IPS DF 6.9 (cell line): ENCODE measurements at regions not wholly inside any gene's neighbourhood (a gene's known extent, or its start where the extent isn't known, plus 50 kb on each side); places are given as distances from the start of the nearest gene placed in this dataset.

Experiments
- DNase-seq: peaks from one replicate; pipeline ENCODE4 v3.0.0-alpha.2; 2013; ENCODE audit warnings: low read depth, low spot score
- H3K27ac ChIP-seq: one replicate; pipeline ENCODE4 v1.5.1; 2013; ENCODE audit warnings: low read length, control low read depth
- H3K27me3 ChIP-seq: 2 replicates; pipeline ENCODE4 v1.6.1; 2013; ENCODE audit warnings: mild to moderate bottlenecking, low read length; ENCODE audit not compliant: control insufficient read depth, insufficient read depth
- H3K36me3 ChIP-seq: 2 replicates; pipeline ENCODE4 v1.6.1; 2013; ENCODE audit warnings: low read length; ENCODE audit not compliant: control insufficient read depth, insufficient read depth
- H3K4me1 ChIP-seq: 2 replicates; pipeline ENCODE4 v1.6.1; 2013; ENCODE audit warnings: low read length; ENCODE audit not compliant: control insufficient read depth, insufficient read depth
- H3K4me3 ChIP-seq: 2 replicates; pipeline ENCODE4 v1.5.1; 2013; ENCODE audit warnings: mild to moderate bottlenecking, low read length
- H3K9me3 ChIP-seq: 2 replicates; pipeline ENCODE4 v1.6.1; 2013; ENCODE audit warnings: low read length, inconsistent platforms; ENCODE audit not compliant: control insufficient read depth, insufficient read depth
- WGBS: extraction: QIAGEN DNeasy Blood & Tissue Kit; methylation state at CpG from one replicate; pipeline ENCODE4 v1.1.7; 2013; ENCODE audit warnings: mixed read lengths, missing lambda C conversion rate; ENCODE audit not compliant: insufficient read length, insufficient coverage; 5-methylcytosine and 5-hydroxymethylcytosine counted together

DNA sequence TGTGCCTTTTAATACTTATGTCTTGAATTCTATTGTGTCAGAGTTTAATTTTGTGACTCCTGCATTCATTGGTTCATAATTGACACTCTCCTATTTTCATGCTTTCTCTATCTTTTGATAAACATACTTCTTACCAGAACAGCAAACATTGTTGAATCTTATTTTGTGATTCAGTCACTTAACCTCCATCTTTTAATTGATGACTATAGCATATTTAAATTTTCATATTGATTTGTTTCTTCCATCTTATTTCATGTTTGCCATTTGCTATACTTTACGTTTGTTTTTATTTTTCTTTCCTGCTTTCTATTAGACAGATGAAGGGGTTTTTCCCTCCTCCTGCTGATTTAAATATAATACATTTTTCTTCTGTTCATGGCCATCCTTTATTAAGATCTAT, 115.5 kb upstream of the FAM9A start:
- Histone ChIP-seq H3K4me1 (no peaks in the 10 kb centered on the region), H3K27ac (no peak overlapping the region), H3K9me3 (no peaks in the 10 kb centered on the region), H3K36me3 (no peaks in the 10 kb centered on the region), H3K27me3 (no peaks in the 10 kb centered on the region), H3K4me3 (no peak overlapping the region)
- DNase-seq = no peak
- WGBS = no CpG with 5 or more reads among the region's 1 CpG

GRCh38 chrX:8914681-8915080, 113.5 kb upstream of the FAM9A start:
- H3K27ac ChIP-seq = no peak overlapping the region

GRCh38 chrX:8913655-8914409, 112.6 kb upstream of the FAM9A start:
- no peak overlapping the region for H3K4me3 ChIP-seq
- H3K36me3 ChIP-seq = no peaks in the 10 kb centered on the region
- no peak overlapping the region for H3K27ac ChIP-seq
- no peaks in the 10 kb centered on the region for H3K4me1 ChIP-seq
- no CpG with 5 or more reads among the region's 6 CpGs for WGBS
- H3K27me3 ChIP-seq = no peaks in the 10 kb centered on the region
- DNase-seq = no peak
- H3K9me3 ChIP-seq = no peaks in the 10 kb centered on the region

More at GRCh38 chrX:8914681-8915080, 113.5 kb upstream of the FAM9A start:
- WGBS = no CpG with 5 or more reads among the region's 4 CpGs
- Histone ChIP-seq H3K27me3 (no peaks in the 10 kb centered on the region), H3K4me1 (no peaks in the 10 kb centered on the region), H3K4me3 (no peak overlapping the region), H3K9me3 (no peaks in the 10 kb centered on the region), H3K36me3 (no peaks in the 10 kb centered on the region)
- DNase-seq = no peak

DNA sequence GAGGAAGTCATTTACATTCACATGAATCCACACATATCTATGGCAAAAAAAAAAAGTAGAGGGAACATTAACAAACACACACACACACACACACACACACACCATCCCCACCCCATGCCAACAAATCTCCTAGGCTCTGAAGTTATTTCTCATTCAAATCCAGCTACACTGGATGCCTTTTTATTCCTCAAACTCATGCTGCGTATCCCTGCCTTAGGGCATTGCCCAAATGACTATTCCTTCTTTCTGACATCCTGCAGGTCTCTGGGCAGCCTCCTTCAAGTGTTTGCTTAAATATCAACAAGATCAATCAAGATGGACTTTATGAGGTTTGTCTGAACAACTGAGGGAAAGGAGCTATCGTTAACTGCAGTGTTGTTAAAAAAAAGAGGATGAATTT, 106.5 kb upstream of the FAM9A start:
- WGBS = no CpG with 5 or more reads among the region's 2 CpGs
- Histone ChIP-seq H3K27me3 (no peaks in the 10 kb centered on the region), H3K4me1 (no peaks in the 10 kb centered on the region), H3K36me3 (no peaks in the 10 kb centered on the region), H3K9me3 (no peaks in the 10 kb centered on the region), H3K4me3 (no peak overlapping the region), H3K27ac (no peak overlapping the region)
- no peak for DNase-seq

GRCh38 chrX:8906299-8906938, 105.2 kb upstream of the FAM9A start:
- Histone ChIP-seq H3K36me3 (no peaks in the 10 kb centered on the region), H3K9me3 (no peaks in the 10 kb centered on the region), H3K27me3 (no peaks in the 10 kb centered on the region), H3K27ac (no peak overlapping the region), H3K4me1 (no peaks in the 10 kb centered on the region), H3K4me3 (no peak overlapping the region)
- DNase-seq = no peak
- no CpG with 5 or more reads among the region's 9 CpGs for WGBS

GRCh38 chrX:8897259-8897658, 96.1 kb upstream of the FAM9A start:
- no CpG with 5 or more reads among the region's 4 CpGs for WGBS
- Histone ChIP-seq H3K4me1 (no peaks in the 10 kb centered on the region), H3K9me3 (no peaks in the 10 kb centered on the region), H3K27ac (no peak overlapping the region), H3K4me3 (no peak overlapping the region), H3K27me3 (no peaks in the 10 kb centered on the region), H3K36me3 (no peaks in the 10 kb centered on the region)
- no peak for DNase-seq

GRCh38 chrX:8890794-8891193, 89.6 kb upstream of the FAM9A start:
- Histone ChIP-seq H3K36me3 (no peaks in the 10 kb centered on the region), H3K4me3 (no peak overlapping the region), H3K4me1 (no peaks in the 10 kb centered on the region), H3K27ac (no peak overlapping the region), H3K9me3 (no peaks in the 10 kb centered on the region), H3K27me3 (no peaks in the 10 kb centered on the region)
- no peak for DNase-seq
- no CpG with 5 or more reads among the region's 1 CpG for WGBS

DNA sequence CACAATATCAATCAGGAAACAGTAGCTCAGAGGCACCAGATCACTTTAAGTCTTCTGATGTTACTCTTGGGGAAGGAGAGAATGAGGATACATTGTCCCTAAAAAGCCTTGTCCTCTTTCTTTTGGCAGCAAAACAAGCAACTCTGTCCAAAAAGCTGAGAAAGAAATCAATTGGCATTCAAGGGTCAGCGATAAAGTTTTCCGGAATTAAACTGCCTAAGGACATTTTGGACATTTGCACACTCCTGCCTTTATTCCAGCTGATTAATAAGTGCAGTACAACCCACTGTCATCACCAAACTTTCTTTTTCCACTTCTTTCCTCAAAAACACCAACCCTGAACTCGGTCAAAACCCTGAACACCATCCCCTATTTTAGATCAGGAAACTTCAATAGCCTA, 85.8 kb upstream of the FAM9A start:
- no peak overlapping the region for H3K27ac ChIP-seq
- H3K36me3 ChIP-seq = no peaks in the 10 kb centered on the region
- no peak overlapping the region for H3K4me3 ChIP-seq
- DNase-seq = no peak
- H3K4me1 ChIP-seq = no peaks in the 10 kb centered on the region
- H3K9me3 ChIP-seq = no peaks in the 10 kb centered on the region
- H3K27me3 ChIP-seq = no peaks in the 10 kb centered on the region
- WGBS = 100% methylated on average over 1 of the region's 3 CpGs

DNA sequence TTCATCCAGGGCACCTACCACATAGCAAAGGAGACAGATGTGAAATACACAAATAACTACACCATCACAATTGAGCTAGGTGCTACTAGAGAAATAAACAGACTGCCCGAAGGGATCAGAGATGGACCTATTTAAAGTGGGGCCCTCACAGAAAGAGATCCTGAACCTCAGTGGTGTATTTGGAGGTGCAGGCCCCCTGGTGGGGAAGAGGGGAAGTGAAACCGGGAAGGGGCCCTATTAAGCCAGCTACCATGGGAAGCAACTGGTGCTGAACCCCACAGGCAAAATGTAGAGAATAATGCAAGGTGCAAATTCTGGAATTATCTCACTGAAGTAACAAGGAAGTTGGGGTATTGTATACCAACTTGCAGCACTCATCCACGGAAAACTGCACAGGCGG, 78.6 kb upstream of the FAM9A start:
- no peak overlapping the region for H3K4me3 ChIP-seq
- DNase-seq = peak; percentile 13
- H3K27me3 ChIP-seq = no peaks in the 10 kb centered on the region
- no peaks in the 10 kb centered on the region; the same call in 1 of the 2 replicates for H3K4me1 ChIP-seq
- H3K9me3 ChIP-seq = no peaks in the 10 kb centered on the region
- no peaks in the 10 kb centered on the region for H3K36me3 ChIP-seq
- H3K27ac ChIP-seq = no peak overlapping the region
- WGBS = no CpG with 5 or more reads among the region's 4 CpGs

GRCh38 chrX:8873956-8874355, 72.8 kb upstream of the FAM9A start:
- DNase-seq = no peak
- Histone ChIP-seq H3K27ac (no peak overlapping the region), H3K27me3 (no peaks in the 10 kb centered on the region; the same call in 1 of the 2 replicates), H3K9me3 (no peaks in the 10 kb centered on the region), H3K36me3 (no peaks in the 10 kb centered on the region), H3K4me1 (no peaks in the 10 kb centered on the region), H3K4me3 (no peak overlapping the region)
- no CpG with 5 or more reads among the region's 3 CpGs for WGBS

DNA sequence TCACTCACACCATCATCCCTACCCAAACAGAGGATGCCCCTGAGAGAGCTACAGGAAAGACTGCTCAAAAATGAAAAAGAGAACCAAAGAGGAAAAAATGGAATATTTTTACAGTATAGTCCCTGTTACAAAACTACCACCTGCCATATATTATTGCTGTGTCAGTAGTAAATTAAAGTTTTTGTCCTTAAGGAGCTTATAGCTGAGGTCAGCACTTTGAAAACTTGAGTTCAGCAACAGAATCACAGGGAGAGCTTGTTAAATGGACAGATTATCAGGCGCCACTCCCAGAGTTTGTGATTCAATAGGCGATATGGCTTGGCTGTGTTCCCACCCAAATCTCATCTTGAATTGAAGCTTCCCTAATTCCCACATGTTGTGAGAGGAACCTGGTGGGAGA, 71.9 kb upstream of the FAM9A start:
- no peak for DNase-seq
- no peaks in the 10 kb centered on the region for H3K4me1 ChIP-seq
- no peaks in the 10 kb centered on the region; the same call in 1 of the 2 replicates for H3K27me3 ChIP-seq
- WGBS = no CpG with 5 or more reads among the region's 2 CpGs
- H3K9me3 ChIP-seq = no peaks in the 10 kb centered on the region
- H3K27ac ChIP-seq = no peak overlapping the region
- H3K36me3 ChIP-seq = no peaks in the 10 kb centered on the region
- H3K4me3 ChIP-seq = no peak overlapping the region
